GM12892 (cell line): ENCODE measurements at regions not wholly inside any gene's neighbourhood (a gene's known extent, or its start where the extent isn't known, plus 50 kb on each side); places are given as distances from the start of the nearest gene placed in this dataset.

Source experiments
- DNase-seq: peaks from one replicate; pipeline ENCODE4 v3.0.0; 2011; ENCODE audit not compliant: insufficient read length
- FAIRE-seq: peaks from 2 replicates; lab custom pipeline; 2011; peaks lifted over from hg19 to GRCh38; lab: Jason Lieb, UNC
- POLR2A ChIP-seq: IDR thresholded peaks from 2 replicates; pipeline ENCODE4 v1.6.1; 2011; ENCODE audit warnings: low read depth, low read length, control low read depth
- POLR2AphosphoS5 ChIP-seq: IDR thresholded peaks from 2 replicates; pipeline ENCODE4 v1.6.1; 2011; ENCODE audit warnings: low read depth, low read length, control low read depth
- TAF1 ChIP-seq: IDR thresholded peaks from 2 replicates; pipeline ENCODE4 v1.6.1; 2011; ENCODE audit warnings: low read depth, mild to moderate bottlenecking, control low read depth, low read length, borderline replicate concordance

DNA sequence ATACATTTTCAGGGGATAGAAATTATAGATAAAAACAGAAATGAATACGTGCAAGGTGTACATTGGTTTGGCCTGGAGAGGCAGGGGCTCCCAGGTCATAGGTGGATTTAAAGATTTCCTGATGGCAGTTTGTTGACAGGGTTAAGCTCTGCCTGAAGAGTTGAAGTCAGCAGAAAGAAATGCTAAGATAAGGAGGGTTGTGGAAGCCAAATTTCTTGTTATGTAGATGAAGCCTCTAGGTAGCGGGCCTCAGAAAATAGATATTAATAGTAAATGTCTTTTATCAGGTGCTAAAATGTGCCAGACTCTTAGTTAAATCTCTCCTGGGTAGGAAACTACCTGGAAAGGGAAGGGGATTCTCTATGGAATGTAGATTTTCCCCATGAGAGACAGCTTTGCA is 188.8 kb downstream of the CDH26 start:
- no peak for FAIRE-seq
- no peak for TF ChIP-seq POLR2A
- TF ChIP-seq POLR2AphosphoS5 = no peak
- TF ChIP-seq TAF1 = no peak
- no peak for DNase-seq

DNA sequence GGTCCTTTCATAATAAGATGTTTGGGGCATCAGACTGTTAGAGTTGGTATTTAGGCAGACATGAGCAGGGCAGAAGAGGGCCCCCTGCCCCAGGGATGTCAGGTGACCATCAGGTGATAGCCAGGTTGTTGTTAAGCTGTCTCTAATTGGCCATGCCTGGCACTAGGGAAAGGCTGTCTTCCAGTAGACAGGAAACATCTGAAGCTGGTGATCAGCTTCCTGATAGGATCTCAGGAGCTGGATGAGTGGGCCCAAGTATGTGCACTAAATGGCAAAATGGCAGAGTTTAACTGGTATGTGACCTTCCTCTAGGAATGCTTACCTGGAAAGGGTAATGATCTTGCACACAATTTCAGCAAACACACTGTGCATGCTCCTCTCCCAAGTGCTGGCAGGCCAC is 190.7 kb downstream of the CDH26 start:
- DNase-seq (no peak), FAIRE-seq (no peak)

DNA sequence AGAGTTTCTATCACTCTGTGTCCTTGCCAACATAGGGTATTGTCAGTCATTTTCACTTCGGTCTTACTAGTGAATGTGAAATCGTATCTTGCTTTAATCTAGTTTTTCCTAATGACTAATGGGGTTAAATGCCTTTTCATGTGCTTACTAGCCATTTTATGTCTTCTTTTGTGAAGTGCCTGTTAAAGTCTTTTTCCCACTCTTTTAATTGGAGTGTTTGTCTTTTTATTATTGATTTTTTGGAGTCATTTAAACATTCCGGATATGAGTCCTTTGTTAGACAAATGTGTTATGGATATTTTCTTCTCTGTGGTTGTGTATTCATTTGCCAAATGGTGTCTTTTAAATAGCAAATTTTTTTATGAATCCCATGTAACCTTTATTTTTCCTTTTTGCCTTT is 194.6 kb downstream of the CDH26 start:
- FAIRE-seq (no peak), DNase-seq (no peak)
- TF ChIP-seq POLR2A (no peak), TAF1 (no peak), POLR2AphosphoS5 (no peak)

More for the DNA sequence above, 190.7 kb downstream of the CDH26 start:
- TF ChIP-seq POLR2A (no peak), TAF1 (no peak), POLR2AphosphoS5 (no peak)

DNA sequence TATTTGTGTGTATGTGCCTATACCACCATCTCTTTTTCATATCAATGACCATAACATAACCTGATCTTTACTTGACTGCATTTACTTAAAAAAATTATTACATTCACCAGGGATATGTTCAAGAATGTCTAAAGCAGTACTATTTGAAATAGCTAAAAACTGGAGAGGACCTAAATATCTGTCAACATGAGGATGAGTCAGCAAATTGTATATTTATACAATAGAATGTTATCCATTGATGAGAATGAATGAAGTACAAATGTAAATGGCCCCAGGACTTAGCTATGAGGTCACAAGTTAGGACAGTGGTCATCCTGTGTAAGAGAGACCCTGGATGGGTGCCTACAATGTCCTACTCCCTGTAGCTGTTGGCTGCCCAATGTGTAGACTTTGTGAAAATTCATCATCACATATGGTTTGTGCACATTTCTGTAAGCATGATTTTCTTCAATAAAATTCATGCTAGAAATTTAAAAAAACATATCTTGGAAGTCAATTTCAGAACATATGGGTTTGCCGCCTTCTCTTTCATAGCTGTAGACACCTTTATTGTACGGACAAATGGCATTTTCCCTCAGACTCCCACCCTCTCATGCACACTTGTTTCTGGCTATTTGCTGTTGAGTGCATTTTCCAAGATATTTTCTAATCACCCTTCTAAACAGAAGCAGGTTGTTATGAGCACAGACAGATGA is 202.4 kb downstream of the CDH26 start:
- FAIRE-seq = no peak
- no peak for TF ChIP-seq TAF1
- TF ChIP-seq POLR2AphosphoS5 = no peak
- TF ChIP-seq POLR2A = no peak

DNA sequence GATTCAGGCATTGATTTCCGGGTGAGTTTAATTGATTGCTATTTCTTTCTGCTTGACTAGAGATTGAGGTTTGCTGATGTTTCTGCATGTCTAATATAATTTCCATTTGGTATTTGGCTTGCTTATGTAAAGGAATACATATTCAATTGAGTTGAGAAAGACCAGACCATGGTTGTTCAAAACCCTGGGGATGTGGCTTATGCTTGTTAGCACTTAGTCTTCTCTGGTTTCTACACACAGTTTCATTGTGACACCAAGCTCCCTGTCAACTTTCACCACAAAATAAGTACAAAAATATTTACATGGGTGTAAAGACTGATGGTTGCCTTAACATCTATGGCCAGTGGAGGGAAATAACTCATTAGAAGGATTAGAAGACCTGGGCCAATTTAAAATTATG is 209.6 kb downstream of the CDH26 start:
- no peak for FAIRE-seq
- no peak for DNase-seq
- no peak for TF ChIP-seq POLR2A
- no peak for TF ChIP-seq POLR2AphosphoS5
- TF ChIP-seq TAF1 = no peak

More for the DNA sequence above, 202.4 kb downstream of the CDH26 start:
- no peak for DNase-seq

DNA sequence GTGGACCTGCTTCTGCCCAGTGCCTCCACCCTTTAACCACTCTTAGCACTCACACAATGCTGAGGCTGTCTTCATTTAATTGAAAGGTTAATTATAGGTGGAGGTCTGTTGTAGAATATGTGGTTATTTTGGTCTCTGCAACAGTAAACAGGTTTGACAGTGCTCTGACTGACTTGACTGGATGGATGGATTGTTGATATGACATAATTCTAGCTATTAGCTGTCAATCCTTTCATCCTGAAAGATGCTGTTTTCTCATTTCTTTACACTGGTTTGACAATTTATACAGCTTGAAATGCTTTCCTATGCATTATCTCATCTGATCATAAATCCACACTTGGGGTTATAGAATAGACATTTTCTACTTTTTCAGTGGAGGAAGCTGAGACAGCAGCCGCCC is 210.7 kb downstream of the CDH26 start:
- TF ChIP-seq POLR2A (no peak), POLR2AphosphoS5 (no peak), TAF1 (no peak)
- no peak for DNase-seq
- no peak for FAIRE-seq

DNA sequence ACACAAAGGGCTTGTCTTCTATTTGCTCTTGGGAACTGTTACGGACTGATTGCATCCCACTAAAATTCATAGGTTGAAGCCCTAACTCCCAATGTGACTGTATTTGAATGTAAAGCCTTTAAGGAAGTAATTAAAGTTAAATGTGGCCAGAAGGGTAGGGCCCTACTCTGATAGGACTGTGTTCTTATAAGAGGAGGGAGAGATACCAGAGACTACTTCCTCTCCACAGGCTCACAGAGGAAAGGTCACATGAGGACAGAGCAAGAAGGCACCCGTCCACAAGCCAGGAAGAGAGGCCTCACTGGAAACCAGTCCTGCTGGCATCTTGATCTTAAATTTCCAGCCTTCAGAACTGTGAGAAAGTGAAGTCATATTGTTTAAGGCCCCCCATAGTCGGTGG is 211.9 kb downstream of the CDH26 start:
- TF ChIP-seq POLR2A (no peak), POLR2AphosphoS5 (no peak), TAF1 (no peak)
- FAIRE-seq (no peak), DNase-seq (no peak)

DNA sequence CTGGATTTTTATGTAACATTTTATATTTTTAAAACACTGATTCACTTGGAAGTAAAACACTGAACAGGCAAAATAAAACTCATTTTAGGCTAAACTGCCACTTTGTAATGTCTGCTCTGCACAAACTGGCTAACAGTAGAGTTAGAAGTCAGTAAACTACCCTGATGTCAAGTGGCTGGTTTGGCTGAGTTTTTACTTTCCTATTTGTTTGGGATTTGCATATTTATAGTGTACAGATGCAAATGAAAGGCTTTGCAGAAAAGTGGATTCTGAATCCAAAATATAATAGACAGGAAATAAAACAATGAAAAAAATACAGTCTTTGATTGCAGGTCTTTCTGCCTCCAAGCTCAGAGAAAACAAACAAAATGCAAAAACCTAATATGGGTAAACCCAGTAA is 213.1 kb downstream of the CDH26 start:
- FAIRE-seq (no peak), DNase-seq (no peak)
- TF ChIP-seq POLR2A (no peak), POLR2AphosphoS5 (no peak), TAF1 (no peak)

DNA sequence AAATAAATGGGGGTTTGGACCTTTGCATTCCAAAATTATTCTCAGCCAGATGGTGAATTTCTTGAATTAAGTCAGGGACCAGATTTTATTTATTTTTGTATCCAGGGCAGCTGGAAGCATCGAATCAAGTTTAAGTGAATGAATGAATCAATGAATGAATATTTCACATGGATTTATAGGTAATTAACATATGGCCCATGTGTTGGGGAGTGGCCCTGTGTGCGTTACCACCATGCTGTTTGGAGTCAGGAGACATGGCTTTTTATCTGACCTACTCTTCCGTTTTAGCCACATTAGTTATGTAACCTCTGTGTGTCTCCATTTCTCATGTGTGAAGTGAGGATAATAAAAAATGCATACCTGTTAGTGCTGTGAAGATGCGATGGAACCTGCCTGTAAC is 213.5 kb downstream of the CDH26 start:
- no peak for FAIRE-seq
- TF ChIP-seq TAF1 (no peak), POLR2AphosphoS5 (no peak), POLR2A (no peak)

DNA sequence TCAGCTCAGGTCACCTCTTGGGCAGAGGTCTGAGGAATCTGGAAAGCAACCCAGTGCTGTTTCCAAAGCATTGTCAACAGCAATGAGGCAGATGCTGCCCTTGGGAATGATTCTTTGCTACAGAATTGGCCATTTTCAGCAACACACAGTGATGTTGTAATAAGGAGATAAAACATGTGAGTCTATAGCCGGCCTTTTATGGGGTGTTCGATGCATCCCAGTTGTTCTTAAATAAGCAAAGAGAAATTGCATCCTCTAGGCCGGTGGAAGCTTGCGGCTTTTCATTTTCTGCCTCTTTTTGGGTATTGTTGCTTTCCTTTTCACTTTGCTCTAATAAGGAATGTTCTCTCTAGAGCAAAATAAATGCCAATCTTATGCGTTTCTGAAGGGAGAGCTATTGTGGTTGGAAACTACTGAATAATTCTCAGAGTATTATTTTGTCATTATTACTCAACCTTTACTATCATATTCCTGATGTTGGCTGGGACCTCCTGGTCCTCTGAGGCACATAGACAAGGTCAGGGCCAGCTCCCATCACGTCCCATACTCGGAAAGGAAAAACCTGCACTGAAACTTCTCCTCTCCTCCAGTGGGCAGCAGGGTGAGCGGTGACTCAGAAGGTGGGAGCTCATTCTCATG is 214.2 kb downstream of the CDH26 start:
- FAIRE-seq (no peak), DNase-seq (no peak)
- no peak for TF ChIP-seq POLR2A
- no peak for TF ChIP-seq POLR2AphosphoS5
- TF ChIP-seq TAF1 = no peak

More for the DNA sequence above, 213.5 kb downstream of the CDH26 start:
- no peak for DNase-seq

DNA sequence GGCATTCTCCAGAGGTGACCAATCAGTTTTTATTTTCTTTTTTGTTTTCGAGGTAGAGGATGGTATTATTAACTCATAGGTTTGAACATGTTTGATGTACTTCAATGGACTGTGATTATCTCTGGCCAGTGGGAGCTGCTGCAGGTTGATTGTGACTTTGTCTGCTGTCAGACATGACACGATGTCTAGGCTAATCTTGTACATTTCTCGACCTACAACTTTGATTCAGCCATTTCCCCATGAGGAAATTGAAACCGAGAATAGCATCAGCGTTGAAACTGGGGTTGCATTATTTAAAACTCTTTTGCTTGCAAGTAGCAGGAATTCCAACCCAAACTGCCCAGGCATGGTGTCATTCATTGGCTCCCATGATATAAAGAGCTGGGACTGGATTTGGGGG is 218.9 kb downstream of the CDH26 start:
- no peak for TF ChIP-seq TAF1
- TF ChIP-seq POLR2AphosphoS5 = no peak
- TF ChIP-seq POLR2A = no peak
- DNase-seq (no peak), FAIRE-seq (no peak)

DNA sequence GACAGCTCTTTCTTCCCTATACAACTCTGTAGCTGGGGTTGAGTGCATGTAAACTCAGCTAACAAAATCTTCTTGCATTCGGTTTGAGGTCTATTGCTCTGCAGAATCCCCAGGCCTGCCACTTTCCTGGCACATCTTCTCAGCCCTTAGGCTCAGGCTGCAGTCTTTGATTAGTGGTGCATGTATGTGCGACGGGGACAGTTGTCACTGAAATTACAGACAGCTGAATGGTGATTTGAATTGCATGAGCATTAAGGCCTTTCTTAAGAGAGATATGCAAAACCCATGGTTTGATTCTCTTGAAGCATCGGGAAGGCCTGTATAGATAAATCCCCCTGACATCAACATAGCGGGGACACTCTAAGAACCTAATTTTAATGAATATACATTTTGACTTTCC is 222.8 kb downstream of the CDH26 start:
- TF ChIP-seq TAF1 (no peak), POLR2AphosphoS5 (no peak), POLR2A (no peak)
- DNase-seq (no peak), FAIRE-seq (no peak)
